Upper lobe of left lung (tissue), 4 donors: ENCODE measurements at regions not wholly inside any gene's neighbourhood (a gene's known extent, or its start where the extent isn't known, plus 50 kb on each side); places are given as distances from the start of the nearest gene placed in this dataset.

ENCODE experiments used
- POLR2A ChIP-seq, 4 donors: fragments of 450-650 bp; IDR thresholded peaks; one replicate each; pipeline ENCODE4 v1.5.1; 2016 to 2017; ENCODE audit warnings: antibody characterized with exemption in 4 of 4, mild to moderate bottlenecking in 2 of 4
- POLR2AphosphoS5 ChIP-seq, 2 donors: sonication (generic); formaldehyde crosslinking; IDR thresholded peaks; one replicate each; pipeline ENCODE4 v1.5.1; 2017; ENCODE audit warnings: antibody characterized with exemption in 2 of 2
- TF ChIP-seq, protein P1 (sequence below), 6 experiments: fragments of 450-650 bp in 4 of 6; fragments of 200-600 bp in 2 of 6; sonication (generic) in 2 of 6; IDR thresholded peaks; one replicate each; pipeline ENCODE4 v1.5.1; 2016 to 2019; ENCODE audit warnings: antibody characterized with exemption in 6 of 6

DNA sequence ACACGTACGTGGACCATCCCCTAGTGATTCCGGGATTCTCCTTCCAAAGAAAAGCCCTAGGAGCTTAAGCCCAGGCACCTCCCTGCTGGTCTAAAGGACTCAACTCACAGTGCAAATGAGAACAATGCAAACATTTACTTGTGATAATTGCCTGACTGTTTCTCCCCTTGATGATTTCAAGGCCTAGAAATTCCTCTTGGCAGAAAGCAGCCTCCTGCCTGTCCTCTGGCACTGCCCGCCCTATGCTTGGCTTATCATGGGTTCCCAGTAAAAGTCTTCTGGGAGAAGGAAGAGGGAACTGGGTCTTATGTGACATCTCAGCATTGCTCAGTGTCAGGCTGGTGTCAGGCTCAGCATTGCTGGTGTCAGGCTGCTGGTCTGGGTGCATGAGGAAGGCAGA lies 351.8 kb downstream of the SHANK2 start:
- TF ChIP-seq, protein P1, sequence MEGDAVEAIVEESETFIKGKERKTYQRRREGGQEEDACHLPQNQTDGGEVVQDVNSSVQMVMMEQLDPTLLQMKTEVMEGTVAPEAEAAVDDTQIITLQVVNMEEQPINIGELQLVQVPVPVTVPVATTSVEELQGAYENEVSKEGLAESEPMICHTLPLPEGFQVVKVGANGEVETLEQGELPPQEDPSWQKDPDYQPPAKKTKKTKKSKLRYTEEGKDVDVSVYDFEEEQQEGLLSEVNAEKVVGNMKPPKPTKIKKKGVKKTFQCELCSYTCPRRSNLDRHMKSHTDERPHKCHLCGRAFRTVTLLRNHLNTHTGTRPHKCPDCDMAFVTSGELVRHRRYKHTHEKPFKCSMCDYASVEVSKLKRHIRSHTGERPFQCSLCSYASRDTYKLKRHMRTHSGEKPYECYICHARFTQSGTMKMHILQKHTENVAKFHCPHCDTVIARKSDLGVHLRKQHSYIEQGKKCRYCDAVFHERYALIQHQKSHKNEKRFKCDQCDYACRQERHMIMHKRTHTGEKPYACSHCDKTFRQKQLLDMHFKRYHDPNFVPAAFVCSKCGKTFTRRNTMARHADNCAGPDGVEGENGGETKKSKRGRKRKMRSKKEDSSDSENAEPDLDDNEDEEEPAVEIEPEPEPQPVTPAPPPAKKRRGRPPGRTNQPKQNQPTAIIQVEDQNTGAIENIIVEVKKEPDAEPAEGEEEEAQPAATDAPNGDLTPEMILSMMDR (IDR thresholded peaks at IDR 0.05) = no peak
- no peak for TF ChIP-seq POLR2AphosphoS5 (IDR thresholded peaks at IDR 0.05)
- TF ChIP-seq POLR2A (IDR thresholded peaks at IDR 0.05) = no peak
